H9 (cell line): ENCODE measurements at regions not wholly inside any gene's neighbourhood (a gene's known extent, or its start where the extent isn't known, plus 50 kb on each side); places are given as distances from the start of the nearest gene placed in this dataset.

Experiments
- DNase-seq: peaks from one replicate; pipeline ENCODE4 v3.0.0-alpha.2; 2017
- H2AFZ ChIP-seq: one replicate; pipeline ENCODE4 v1.6.1; 2013; ENCODE audit warnings: mild to moderate bottlenecking, low read length, control low read depth, moderate library complexity
- H2AK5ac ChIP-seq: 2 replicates; pipeline ENCODE4 v1.6.1; 2013; ENCODE audit warnings: low read length, control low read depth, mixed read lengths; ENCODE audit not compliant: insufficient read length
- H2BK120ac ChIP-seq: one replicate; pipeline ENCODE4 v1.6.1; 2013; ENCODE audit warnings: low read depth, mild to moderate bottlenecking, low read length, control low read depth, inconsistent platforms; ENCODE audit not compliant: poor library complexity, severe bottlenecking
- H2BK12ac ChIP-seq: 2 replicates; pipeline ENCODE4 v1.6.1; 2013; ENCODE audit warnings: low read length, control low read depth, mixed read lengths, low read depth; ENCODE audit not compliant: insufficient read length
- H2BK15ac ChIP-seq: 2 replicates; pipeline ENCODE4 v1.6.1; 2013; ENCODE audit warnings: low read depth, low read length, control low read depth
- H2BK20ac ChIP-seq: one replicate; pipeline ENCODE4 v1.6.1; 2013; ENCODE audit warnings: low read depth, mild to moderate bottlenecking, low read length, control low read depth, inconsistent platforms; ENCODE audit not compliant: poor library complexity, severe bottlenecking
- H2BK5ac ChIP-seq: 2 replicates; pipeline ENCODE4 v1.6.1; 2013; ENCODE audit warnings: low read length, control low read depth, mixed read lengths; ENCODE audit not compliant: insufficient read length
- H3K14ac ChIP-seq: 2 replicates; pipeline ENCODE4 v1.6.1; 2013; ENCODE audit warnings: low read length, control low read depth; ENCODE audit not compliant: insufficient read depth
- H3K18ac ChIP-seq: 2 replicates; pipeline ENCODE4 v1.6.1; 2013; ENCODE audit warnings: low read depth, mild to moderate bottlenecking, mixed read lengths, low read length, control low read depth; ENCODE audit not compliant: insufficient read length
- H3K23ac ChIP-seq: 2 replicates; pipeline ENCODE4 v1.6.1; 2013; ENCODE audit warnings: low read length, control low read depth, mixed read lengths, low read depth; ENCODE audit not compliant: insufficient read length
- H3K23me2 ChIP-seq: 2 replicates; pipeline ENCODE4 v1.6.1; 2013; ENCODE audit warnings: low read depth, mild to moderate bottlenecking, mixed read lengths, low read length, control low read depth; ENCODE audit not compliant: insufficient read length, poor library complexity, severe bottlenecking
- H3K27ac ChIP-seq: 2 replicates; pipeline ENCODE4 v1.5.1; 2013; ENCODE audit warnings: low read length, control low read depth, mixed read lengths, low read depth; ENCODE audit not compliant: insufficient read length
- H3K27me3 ChIP-seq: 2 replicates; pipeline ENCODE4 v1.6.1; 2013; ENCODE audit warnings: low read length, control low read depth, inconsistent platforms; ENCODE audit not compliant: insufficient read depth
- H3K4ac ChIP-seq: 2 replicates; pipeline ENCODE4 v1.6.1; 2013; ENCODE audit warnings: low read depth, mild to moderate bottlenecking, control low read depth, inconsistent platforms, low read length, moderate library complexity
- H3K4me1 ChIP-seq: 2 replicates; pipeline ENCODE4 v1.6.1; 2013; ENCODE audit warnings: low read length, control low read depth, inconsistent platforms; ENCODE audit not compliant: insufficient read depth
- H3K4me2 ChIP-seq: 2 replicates; pipeline ENCODE4 v1.6.1; 2013; ENCODE audit warnings: low read length, control low read depth, mixed read lengths; ENCODE audit not compliant: insufficient read length, insufficient read depth
- H3K56ac ChIP-seq: 2 replicates; pipeline ENCODE4 v1.6.1; 2013; ENCODE audit warnings: low read depth, mild to moderate bottlenecking, mixed read lengths, low read length, control low read depth; ENCODE audit not compliant: insufficient read length
- H3K79me1 ChIP-seq: 2 replicates; pipeline ENCODE4 v1.6.1; 2013; ENCODE audit warnings: low read depth, mild to moderate bottlenecking, moderate library complexity, low read length, control low read depth, inconsistent platforms; ENCODE audit not compliant: insufficient read depth, poor library complexity, severe bottlenecking
- H3K79me2 ChIP-seq: 2 replicates; pipeline ENCODE4 v1.6.1; 2013; ENCODE audit warnings: low read length, control low read depth, inconsistent platforms; ENCODE audit not compliant: insufficient read depth
- H3K9ac ChIP-seq: 2 replicates; pipeline ENCODE4 v1.6.1; 2013; ENCODE audit warnings: low read length, control low read depth, mixed read lengths; ENCODE audit not compliant: insufficient read length; ENCODE audit errors: extremely low read depth
- H3K9me3 ChIP-seq: one replicate; pipeline ENCODE4 v1.6.1; 2013; ENCODE audit warnings: low read depth, low read length, inconsistent platforms; ENCODE audit not compliant: control insufficient read depth
- H3T11ph ChIP-seq: one replicate; pipeline ENCODE4 v1.6.1; 2013; ENCODE audit warnings: mild to moderate bottlenecking, low read length, control low read depth, inconsistent platforms
- H4K20me1 ChIP-seq: one replicate; pipeline ENCODE4 v1.6.1; 2013; ENCODE audit not compliant: control insufficient read depth, insufficient read length, insufficient read depth
- H4K5ac ChIP-seq: 2 replicates; pipeline ENCODE4 v1.6.1; 2013; ENCODE audit warnings: low read depth, mild to moderate bottlenecking, mixed read lengths, low read length, control low read depth; ENCODE audit not compliant: insufficient read length
- H4K8ac ChIP-seq: replicated peaks from 2 replicates; pipeline ENCODE4 v1.6.1; 2013; ENCODE audit warnings: low read length, control low read depth, mixed read lengths, low read depth; ENCODE audit not compliant: insufficient read length
- H4K91ac ChIP-seq: 2 replicates; pipeline ENCODE4 v1.6.1; 2013; ENCODE audit warnings: low read depth, mild to moderate bottlenecking, moderate library complexity, mixed read lengths, low read length, control low read depth; ENCODE audit not compliant: insufficient read length
- H3K27ac Mint-ChIP-seq, 3 experiments: 2 replicates in 2 of 3; 3 replicates in 1 of 3; pipeline ENCODE4 v1.8.0; 2020 to 2021; ENCODE audit warnings: mixed read lengths in 3 of 3, mild to moderate bottlenecking in 1 of 3, moderate library complexity in 1 of 3
- H3K27me3 Mint-ChIP-seq: 2 replicates; pipeline ENCODE4 v1.8.0; 2021; ENCODE audit warnings: low read depth, mild to moderate bottlenecking, moderate library complexity, mixed read lengths
- H3K36me3 Mint-ChIP-seq, 3 experiments: 2 replicates in 2 of 3; 3 replicates in 1 of 3; pipeline ENCODE4 v1.8.0; 2020 to 2021; ENCODE audit warnings: low read depth in 3 of 3, mixed read lengths in 3 of 3; ENCODE audit not compliant: insufficient read depth in 1 of 3
- H3K4me1 Mint-ChIP-seq, 2 experiments: 2 replicates each; pipeline ENCODE4 v1.8.0; 2020; ENCODE audit warnings: mixed read lengths in 2 of 2
- H3K4me3 Mint-ChIP-seq, 2 experiments: 2 replicates in 1 of 2; 3 replicates in 1 of 2; pipeline ENCODE4 v1.8.0; 2020 to 2021; ENCODE audit warnings: mild to moderate bottlenecking in 2 of 2, mixed read lengths in 2 of 2, moderate library complexity in 1 of 2
- H3K9me3 Mint-ChIP-seq, 2 experiments: 2 replicates in 1 of 2; 3 replicates in 1 of 2; pipeline ENCODE4 v1.8.0; 2020; ENCODE audit warnings: mild to moderate bottlenecking in 2 of 2, mixed read lengths in 2 of 2, moderate library complexity in 1 of 2
- WGBS: extraction: QIAGEN DNeasy Blood & Tissue Kit; methylation state at CpG from one replicate; pipeline ENCODE4 v1.1.7; 2013; ENCODE audit warnings: missing lambda C conversion rate, low lambda C conversion rate, mixed read lengths; ENCODE audit not compliant: insufficient read length; ENCODE audit errors: extremely low coverage; 5-methylcytosine and 5-hydroxymethylcytosine counted together
- TF ChIP-seq, protein P1 (sequence below): fragments of 200-600 bp; sonication (generic); conservative IDR thresholded peaks from 3 replicates; pipeline ENCODE4 v1.8.0; 2021; ENCODE audit warnings: antibody characterized with exemption, mild to moderate bottlenecking

DNA sequence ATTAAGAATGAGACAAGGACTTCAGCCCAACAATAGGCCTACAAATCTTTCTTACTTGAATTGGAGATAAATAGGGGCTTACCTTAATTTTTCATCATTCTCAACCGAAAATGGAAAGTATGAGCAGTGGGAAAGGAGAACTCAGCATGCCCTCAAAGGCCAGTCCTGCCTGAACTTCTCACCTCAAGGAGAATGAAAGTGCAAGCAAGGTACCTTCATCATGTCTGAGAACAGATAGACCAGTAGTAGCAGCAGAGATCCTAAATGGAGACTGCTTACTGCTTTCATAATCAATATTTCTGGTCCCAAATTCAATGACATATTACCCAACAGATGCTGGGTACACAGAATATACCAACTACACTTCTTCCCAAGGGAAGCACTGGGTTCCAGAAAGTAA lies 194.0 kb upstream of the SLITRK1 start:
- H4K5ac ChIP-seq: no peak overlapping the region
- no peak overlapping the region for H2BK12ac ChIP-seq
- H3K27ac Mint-ChIP-seq: 0 out of 7 replicates have a peak overlapping the region, but pooled peaks of 1 of the 3 experiments have one; percentile 39
- no peak overlapping the region for H2BK5ac ChIP-seq
- TF ChIP-seq, protein P1, sequence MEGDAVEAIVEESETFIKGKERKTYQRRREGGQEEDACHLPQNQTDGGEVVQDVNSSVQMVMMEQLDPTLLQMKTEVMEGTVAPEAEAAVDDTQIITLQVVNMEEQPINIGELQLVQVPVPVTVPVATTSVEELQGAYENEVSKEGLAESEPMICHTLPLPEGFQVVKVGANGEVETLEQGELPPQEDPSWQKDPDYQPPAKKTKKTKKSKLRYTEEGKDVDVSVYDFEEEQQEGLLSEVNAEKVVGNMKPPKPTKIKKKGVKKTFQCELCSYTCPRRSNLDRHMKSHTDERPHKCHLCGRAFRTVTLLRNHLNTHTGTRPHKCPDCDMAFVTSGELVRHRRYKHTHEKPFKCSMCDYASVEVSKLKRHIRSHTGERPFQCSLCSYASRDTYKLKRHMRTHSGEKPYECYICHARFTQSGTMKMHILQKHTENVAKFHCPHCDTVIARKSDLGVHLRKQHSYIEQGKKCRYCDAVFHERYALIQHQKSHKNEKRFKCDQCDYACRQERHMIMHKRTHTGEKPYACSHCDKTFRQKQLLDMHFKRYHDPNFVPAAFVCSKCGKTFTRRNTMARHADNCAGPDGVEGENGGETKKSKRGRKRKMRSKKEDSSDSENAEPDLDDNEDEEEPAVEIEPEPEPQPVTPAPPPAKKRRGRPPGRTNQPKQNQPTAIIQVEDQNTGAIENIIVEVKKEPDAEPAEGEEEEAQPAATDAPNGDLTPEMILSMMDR: no peak
- H4K91ac ChIP-seq: no peak overlapping the region
- H3K23me2 ChIP-seq: no peaks in the 10 kb centered on the region
- H4K20me1 ChIP-seq: no peaks in the 10 kb centered on the region
- WGBS: no CpG with 5 or more reads among the region's 1 CpG
- no peak overlapping the region for H3K9ac ChIP-seq
- no peak overlapping the region for H2AK5ac ChIP-seq
- H3K79me2 ChIP-seq: no peaks in the 10 kb centered on the region
- H2AFZ ChIP-seq: no peak overlapping the region
- no peak for DNase-seq
- no peaks in the 10 kb centered on the region for H3K27me3 ChIP-seq
- no peak overlapping the region for H4K8ac ChIP-seq
- H3K14ac ChIP-seq: no peak overlapping the region
- H3K4me2 ChIP-seq: no peak overlapping the region
- no peak overlapping the region for H3K27ac ChIP-seq
- no peaks in the 10 kb centered on the region for H3K36me3 Mint-ChIP-seq
- H3K4me1 ChIP-seq: no peaks in the 10 kb centered on the region
- H3K27me3 Mint-ChIP-seq: no peaks in the 10 kb centered on the region
- H3K9me3 Mint-ChIP-seq: no peaks in the 10 kb centered on the region
- no peak overlapping the region for H3K56ac ChIP-seq
- no peak overlapping the region for H2BK120ac ChIP-seq
- no peak overlapping the region for H3K4ac ChIP-seq
- no peak overlapping the region for H2BK20ac ChIP-seq
- no peaks in the 10 kb centered on the region for H3K79me1 ChIP-seq
- no peak overlapping the region for H2BK15ac ChIP-seq
- H3K4me1 Mint-ChIP-seq: peaks cover 7 to 8% of the 10 kb centered on the region in 2 experiments
- no peak overlapping the region for H3K18ac ChIP-seq
- H3K9me3 ChIP-seq: no peaks in the 10 kb centered on the region
- H3K23ac ChIP-seq: no peak overlapping the region
- H3T11ph ChIP-seq: no peak overlapping the region
- H3K4me3 Mint-ChIP-seq: no peak overlapping the region
